Sigmoid colon (tissue), 6 donors: ENCODE measurements at regions not wholly inside any gene's neighbourhood (a gene's known extent, or its start where the extent isn't known, plus 50 kb on each side); places are given as distances from the start of the nearest gene placed in this dataset.

Experiments used
- DNase-seq: peaks from one replicate; pipeline ENCODE4 v3.0.0-alpha.2; 2019
- H3K27ac ChIP-seq, 4 donors: fragments of 200-600 bp; sonication (generic); one replicate each; pipeline ENCODE4 v1.5.1; 2016 to 2019; ENCODE audit warnings: mild to moderate bottlenecking in 1 of 4
- H3K27me3 ChIP-seq, 3 donors: fragments of 200-600 bp; sonication (generic); one replicate each; pipeline ENCODE4 v1.5.1; 2019; ENCODE audit warnings: mild to moderate bottlenecking in 1 of 3
- H3K36me3 ChIP-seq, 4 donors: fragments of 200-600 bp; sonication (generic); one replicate each; pipeline ENCODE4 v1.5.1; 2016 to 2019
- H3K4me1 ChIP-seq, 4 donors: fragments of 200-600 bp; sonication (generic); one replicate each; pipeline ENCODE4 v1.5.1; 2017 to 2019
- H3K4me3 ChIP-seq, 4 donors: fragments of 200-600 bp; sonication (generic); one replicate each; pipeline ENCODE4 v1.5.1; 2017 to 2019; ENCODE audit warnings: mild to moderate bottlenecking in 2 of 4, moderate library complexity in 1 of 4
- H3K9me3 ChIP-seq, 4 donors: fragments of 200-600 bp in 3 of 4; sonication (generic) in 3 of 4; one replicate each; pipeline versions ENCODE4 v1.5.1 to v1.6.1; 2013 to 2019
- CTCF ChIP-seq, 4 experiments: fragments of 450-650 bp in 3 of 4; fragments of 200-600 bp in 1 of 4; IDR thresholded peaks; one replicate each; pipeline ENCODE4 v1.5.1; 2016 to 2019; ENCODE audit warnings: antibody characterized with exemption in 4 of 4, mild to moderate bottlenecking in 3 of 4, moderate library complexity in 2 of 4
- EP300 ChIP-seq, 4 donors: sonication (generic); formaldehyde crosslinking; IDR thresholded peaks; one replicate each; pipeline ENCODE4 v1.6.1; 2017; ENCODE audit warnings: antibody characterized with exemption in 4 of 4
- POLR2A ChIP-seq, 2 donors: fragments of 450-650 bp; IDR thresholded peaks; one replicate each; pipeline ENCODE4 v1.6.1; 2016; ENCODE audit warnings: antibody characterized with exemption in 2 of 2, mild to moderate bottlenecking in 2 of 2, moderate library complexity in 2 of 2
- POLR2AphosphoS5 ChIP-seq, 4 donors: sonication (generic); formaldehyde crosslinking; IDR thresholded peaks; one replicate each; pipeline ENCODE4 v1.6.1; 2017; ENCODE audit warnings: antibody characterized with exemption in 4 of 4
- WGBS, 2 donors: extraction: QIAGEN DNeasy Blood & Tissue Kit; methylation state at CpG; one replicate each; pipeline ENCODE4 v1.1.7; 2013; 5-methylcytosine and 5-hydroxymethylcytosine counted together
- intact Hi-C: fragments of 100-400 bp; cut with DNase I; formaldehyde crosslinking; loops from one replicate; pipeline ENCODE4 v1.15.1; 2023
- donor health status: healthy with polysubstance abuse.
- donor health status: healthy.

GRCh38 chr1:157277913-157278312 lies 139.7 kb upstream of the ETV3 start:
- intact Hi-C loops = no loop called here
- H3K27ac ChIP-seq = no peak overlapping the region
- H3K27me3 ChIP-seq = peaks cover 0 to 18% (median 0%) of the 10 kb centered on the region in 3 donors
- no peaks in the 10 kb centered on the region for H3K9me3 ChIP-seq
- 81 to 91% methylated on average over 3 of the region's 3 CpGs for WGBS, 2 donors
- no peak overlapping the region for H3K4me3 ChIP-seq
- no peaks in the 10 kb centered on the region for H3K36me3 ChIP-seq
- no peak for DNase-seq
- no peaks in the 10 kb centered on the region for H3K4me1 ChIP-seq
- TF ChIP-seq CTCF (IDR thresholded peaks at IDR 0.05) (no peak), POLR2AphosphoS5 (IDR thresholded peaks at IDR 0.05) (no peak), POLR2A (IDR thresholded peaks at IDR 0.05) (no peak), EP300 (IDR thresholded peaks at IDR 0.05) (no peak)

- Histone ChIP-seq H3K4me1 (no peaks in the 10 kb centered on the region), H3K4me3 (no peak overlapping the region), H3K36me3 (no peaks in the 10 kb centered on the region), H3K27me3 (peaks cover 0 to 18% (median 0%) of the 10 kb centered on the region in 3 donors), H3K27ac (no peak overlapping the region), H3K9me3 (no peaks in the 10 kb centered on the region)
- TF ChIP-seq EP300 (IDR thresholded peaks at IDR 0.05) = no peak
- TF ChIP-seq POLR2A (IDR thresholded peaks at IDR 0.05) = no peak
- no peak for TF ChIP-seq POLR2AphosphoS5 (IDR thresholded peaks at IDR 0.05)
- TF ChIP-seq CTCF (IDR thresholded peaks at IDR 0.05) = no peak
- 89 to 95% methylated on average over 10 of the region's 10 CpGs for WGBS, 2 donors
- intact Hi-C loops = no loop called here
- DNase-seq = no peak
Measured at GRCh38 chr1:157277281-157277680, 139.1 kb upstream of the ETV3 start.

- H3K4me3 ChIP-seq = no peak overlapping the region
- no peak overlapping the region for H3K27ac ChIP-seq
- no peaks in the 10 kb centered on the region for H3K9me3 ChIP-seq
- WGBS, 2 donors = 76 to 86% methylated on average over 8 of the region's 8 CpGs
- intact Hi-C loops = no loop called here
- H3K4me1 ChIP-seq = no peaks in the 10 kb centered on the region
- no peak for DNase-seq
- H3K27me3 ChIP-seq = peaks cover 0 to 18% (median 0%) of the 10 kb centered on the region in 3 donors
- H3K36me3 ChIP-seq = no peaks in the 10 kb centered on the region
- TF ChIP-seq POLR2A (IDR thresholded peaks at IDR 0.05) = no peak
- no peak for TF ChIP-seq CTCF (IDR thresholded peaks at IDR 0.05)
- no peak for TF ChIP-seq POLR2AphosphoS5 (IDR thresholded peaks at IDR 0.05)
- no peak for TF ChIP-seq EP300 (IDR thresholded peaks at IDR 0.05)
Measured at GRCh38 chr1:157274698-157275534, 136.7 kb upstream of the ETV3 start.

GRCh38 chr1:157272729-157273524 lies 134.7 kb upstream of the ETV3 start:
- TF ChIP-seq POLR2AphosphoS5 (IDR thresholded peaks at IDR 0.05) (no peak), POLR2A (IDR thresholded peaks at IDR 0.05) (no peak), CTCF (IDR thresholded peaks at IDR 0.05) (no peak), EP300 (IDR thresholded peaks at IDR 0.05) (no peak)
- 85 to 88% methylated on average over 6 of the region's 6 CpGs for WGBS, 2 donors
- Histone ChIP-seq H3K9me3 (no peaks in the 10 kb centered on the region), H3K4me1 (no peaks in the 10 kb centered on the region), H3K27me3 (peaks cover 0 to 2% (median 0%) of the 10 kb centered on the region in 3 donors), H3K27ac (no peak overlapping the region), H3K36me3 (no peaks in the 10 kb centered on the region), H3K4me3 (no peak overlapping the region)
- DNase-seq = no peak
- intact Hi-C loops = no loop called here
